Astrocyte of the hippocampus (primary cell): ENCODE measurements at regions not wholly inside any gene's neighbourhood (a gene's known extent, or its start where the extent isn't known, plus 50 kb on each side); places are given as distances from the start of the nearest gene placed in this dataset.
"Not testable (repeated sequence)": the region's sequence is repeated elsewhere in the genome, so short reads cannot be mapped to it uniquely, and the experiment has no call there.

ENCODE experiments used
- DNase-seq: peaks from one replicate; pipeline ENCODE4 v3.0.0; 2011; ENCODE audit warnings: low read depth, low spot score

DNA sequence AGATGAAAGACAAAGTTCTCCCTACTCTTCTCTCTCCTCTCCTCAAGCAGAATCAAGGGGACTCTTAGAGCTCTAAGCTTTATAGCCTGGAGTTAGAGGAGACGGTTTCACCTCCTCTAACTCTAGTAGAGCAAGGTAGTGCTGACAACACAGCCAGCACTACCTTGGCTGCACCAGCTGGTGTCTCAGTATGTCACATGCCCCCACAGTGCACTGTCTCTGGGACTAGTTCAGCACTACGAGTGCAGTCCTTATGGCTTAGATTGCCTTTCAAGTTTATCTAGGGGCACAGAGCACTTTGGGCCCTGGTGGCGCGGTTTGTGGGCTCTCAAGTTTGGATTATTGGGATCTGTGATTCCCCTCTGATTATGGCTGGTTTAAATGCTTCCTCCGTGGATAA, 614.1 kb upstream of the NECTIN3 start:
- DNase-seq = no peak

- DNase-seq = no peak
Observed at GRCh38 chr3:110459021-110459420, 612.6 kb upstream of the NECTIN3 start.

DNA sequence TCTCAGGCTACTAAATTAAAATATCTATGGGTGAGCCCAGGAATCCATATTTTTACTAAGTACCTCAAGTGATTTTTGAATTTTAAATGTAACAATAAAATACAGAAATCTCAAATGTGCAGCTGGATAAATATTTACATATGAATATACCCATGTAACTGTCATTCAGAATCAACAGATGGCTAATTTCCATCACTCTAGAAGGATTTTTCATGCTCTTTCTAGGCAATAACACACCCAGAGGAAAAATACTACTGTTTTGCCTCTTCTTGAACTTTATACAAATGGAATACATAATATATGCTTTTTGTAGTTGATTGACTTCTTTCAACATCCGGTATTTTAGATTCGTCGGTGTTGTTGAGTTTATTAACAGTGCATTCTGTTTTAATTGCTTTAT, 601.3 kb upstream of the NECTIN3 start:
- DNase-seq = no peak

- DNase-seq = no peak
Observed at GRCh38 chr3:110473405-110473804, 598.2 kb upstream of the NECTIN3 start.

- DNase-seq = no peak
Observed at GRCh38 chr3:110474397-110474796, 597.2 kb upstream of the NECTIN3 start.

DNA sequence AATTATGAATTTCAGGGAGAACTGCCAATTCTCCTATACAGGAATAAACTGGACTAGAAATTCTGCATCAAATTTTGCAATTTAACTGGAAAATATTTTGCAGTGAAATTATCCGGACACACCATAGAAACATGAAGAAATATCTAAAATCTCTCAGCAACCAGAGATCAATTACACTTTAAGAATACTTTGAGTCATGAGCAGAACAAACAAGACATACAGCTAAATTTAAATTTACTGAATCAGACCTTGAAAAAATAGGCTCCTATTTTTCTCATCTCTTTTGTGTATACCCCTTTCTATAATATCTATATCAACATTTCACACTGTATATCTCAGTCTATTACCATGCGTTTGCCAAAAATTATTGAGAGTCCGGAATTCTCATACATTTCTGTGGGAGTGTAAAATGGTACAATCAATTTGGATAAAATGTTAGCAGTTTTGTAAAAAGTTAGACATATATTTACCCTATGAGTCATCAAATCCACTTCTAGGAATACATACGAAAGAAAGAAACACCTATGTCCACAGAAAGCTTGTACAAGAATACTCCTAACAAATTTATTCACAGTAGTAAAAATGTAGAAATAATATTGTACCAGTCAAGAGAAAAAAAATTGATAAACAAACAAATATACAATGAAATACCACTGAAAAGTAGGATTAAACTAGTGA, 593.1 kb upstream of the NECTIN3 start:
- DNase-seq = no peak

DNA sequence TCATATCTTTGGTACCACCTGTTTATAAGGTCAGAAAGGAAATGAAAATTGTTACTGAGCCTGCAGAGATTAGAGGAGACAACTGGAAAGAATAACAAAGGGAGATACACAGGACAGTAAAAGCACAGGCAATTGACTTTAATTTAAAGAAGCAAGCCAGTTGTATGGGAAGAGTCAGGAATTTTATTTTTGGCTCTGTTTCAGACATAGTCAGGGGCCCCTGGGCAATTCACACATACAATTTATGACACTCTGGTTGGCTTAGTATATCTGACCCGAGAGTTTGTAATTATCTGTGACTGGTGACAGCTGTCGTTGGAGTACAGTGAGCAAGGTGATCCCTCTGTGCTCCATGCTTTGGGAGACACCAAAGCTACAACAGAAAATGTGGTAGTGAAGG, 591.9 kb upstream of the NECTIN3 start:
- DNase-seq = no peak

DNA sequence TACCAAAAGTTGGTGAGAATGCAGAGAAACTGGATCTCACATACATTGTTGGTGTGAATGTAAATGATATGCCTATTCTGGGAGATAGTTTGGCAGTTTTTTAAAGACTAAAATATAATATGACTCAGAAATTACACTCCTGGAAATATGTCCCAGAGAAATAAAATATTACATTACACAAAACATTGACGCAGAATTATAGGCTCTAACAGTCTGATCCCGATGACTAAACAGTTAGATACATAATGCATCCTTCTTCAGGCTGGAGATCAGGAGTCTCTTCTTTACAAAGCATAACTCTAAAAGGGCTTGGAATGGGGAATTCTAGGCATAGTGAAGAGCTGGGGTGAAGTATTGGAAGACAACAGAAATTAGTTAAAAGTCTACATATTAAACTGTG, 586.2 kb upstream of the NECTIN3 start:
- DNase-seq = no peak

GRCh38 chr3:110487840-110488239, 583.8 kb upstream of the NECTIN3 start:
- no peak for DNase-seq

- DNase-seq = no peak
Observed at GRCh38 chr3:110491413-110491812, 580.2 kb upstream of the NECTIN3 start.

DNA sequence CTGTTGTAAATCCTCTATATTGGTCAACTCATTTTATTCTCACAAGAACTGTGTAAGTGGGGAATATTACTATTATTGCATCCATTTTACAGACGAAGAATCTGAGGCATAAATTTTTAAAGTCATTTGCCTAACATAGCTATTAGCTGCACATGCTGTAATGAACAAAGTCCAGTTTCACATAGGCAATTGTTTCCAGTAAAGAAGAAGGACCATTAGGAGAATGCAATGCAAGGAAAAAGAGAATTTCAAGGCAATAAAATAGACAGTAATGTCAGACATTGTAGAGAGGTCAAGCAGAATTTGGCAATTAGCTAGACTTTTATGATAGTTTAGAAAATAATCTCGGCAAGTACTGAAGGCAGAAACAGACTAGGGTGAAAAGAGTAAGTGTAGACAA, 578.7 kb upstream of the NECTIN3 start:
- DNase-seq = no peak

DNA sequence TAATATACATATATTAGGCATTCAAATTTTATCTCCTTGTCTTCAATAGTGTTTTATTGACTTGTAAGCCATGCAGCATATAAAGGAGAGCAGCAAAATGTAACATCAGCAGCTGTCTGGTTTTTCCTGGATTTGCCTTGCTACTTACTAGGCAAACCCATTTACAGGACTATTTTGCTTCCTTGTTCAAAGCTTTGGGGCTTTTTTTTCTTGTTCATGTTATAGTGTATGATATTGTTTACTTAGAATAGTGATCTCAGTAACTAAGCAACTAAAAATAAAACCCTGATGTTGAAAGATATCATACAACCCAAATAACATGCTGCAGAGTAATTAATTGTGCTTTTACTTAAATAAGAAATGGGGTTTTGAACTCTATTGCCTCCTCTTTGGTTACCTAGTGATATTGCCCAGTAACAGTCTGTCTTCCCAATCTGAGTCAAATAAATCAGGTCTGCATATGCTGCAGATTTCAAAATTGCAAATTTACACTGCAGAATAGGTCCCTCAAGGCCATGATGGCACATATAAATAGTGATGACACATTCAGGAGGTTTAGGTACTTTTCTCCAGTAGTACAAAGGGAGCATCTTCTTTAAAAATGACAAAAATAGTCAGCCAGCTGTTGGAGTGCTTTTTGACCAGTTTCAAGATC, 578.1 kb upstream of the NECTIN3 start:
- DNase-seq = no peak

DNA sequence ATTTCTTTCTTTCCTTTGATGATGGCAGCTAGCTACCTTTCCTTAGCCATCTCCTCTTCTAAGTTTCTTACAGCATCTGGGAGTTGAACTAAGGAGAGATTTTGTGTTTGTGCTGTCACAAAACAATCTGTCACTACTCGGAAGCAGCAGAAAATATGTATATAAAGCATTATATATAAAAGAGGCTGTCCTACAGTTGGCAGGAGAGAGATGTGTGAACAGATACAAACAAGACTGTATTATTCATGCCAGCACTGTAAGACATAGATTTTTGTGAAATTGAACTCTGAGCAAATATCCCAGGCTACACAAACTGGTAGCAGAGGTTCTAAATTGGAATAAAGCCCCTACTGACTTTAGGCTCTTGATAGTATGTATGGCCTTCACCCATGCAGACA, 577.5 kb upstream of the NECTIN3 start:
- DNase-seq = no peak

- DNase-seq = no peak
Observed at GRCh38 chr3:110494728-110495127, 576.9 kb upstream of the NECTIN3 start.

DNA sequence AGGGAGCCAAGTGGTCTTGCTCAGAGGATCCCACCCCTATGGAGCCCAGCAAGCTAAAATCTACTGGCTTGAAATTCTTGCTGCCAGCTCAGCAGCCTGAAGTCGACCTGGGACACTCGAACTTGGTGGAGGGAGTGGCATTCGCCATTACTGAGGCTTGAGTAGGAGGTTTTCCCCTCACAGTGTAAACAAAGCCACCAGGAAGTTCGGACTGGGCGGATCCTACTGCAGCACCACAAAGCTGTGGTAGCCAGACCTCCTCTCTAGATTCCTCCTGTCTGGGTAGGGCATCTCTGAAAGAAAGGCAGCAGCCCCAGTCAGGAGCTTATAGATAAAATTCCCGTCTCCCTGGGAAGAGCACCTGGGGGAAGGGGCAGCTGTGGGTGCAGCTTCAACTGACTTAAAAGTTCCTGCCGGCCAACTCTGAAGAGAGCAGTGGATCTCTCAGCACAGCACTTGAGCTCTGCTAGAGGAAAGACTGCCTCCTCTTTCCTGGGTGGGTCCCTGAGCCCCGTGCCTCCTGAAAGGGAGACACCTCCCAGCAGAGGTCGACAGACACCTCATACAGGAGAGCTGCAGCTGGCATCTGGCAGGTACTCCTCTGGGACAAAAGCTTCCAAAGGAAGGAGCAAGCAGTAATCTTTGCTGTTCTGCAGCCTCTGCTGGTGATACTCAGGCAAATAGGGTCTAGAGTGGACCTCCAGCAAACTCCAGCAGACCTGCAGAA, 576.3 kb upstream of the NECTIN3 start:
- no peak for DNase-seq

GRCh38 chr3:110504401-110504800, 567.2 kb upstream of the NECTIN3 start:
- no peak for DNase-seq

DNA sequence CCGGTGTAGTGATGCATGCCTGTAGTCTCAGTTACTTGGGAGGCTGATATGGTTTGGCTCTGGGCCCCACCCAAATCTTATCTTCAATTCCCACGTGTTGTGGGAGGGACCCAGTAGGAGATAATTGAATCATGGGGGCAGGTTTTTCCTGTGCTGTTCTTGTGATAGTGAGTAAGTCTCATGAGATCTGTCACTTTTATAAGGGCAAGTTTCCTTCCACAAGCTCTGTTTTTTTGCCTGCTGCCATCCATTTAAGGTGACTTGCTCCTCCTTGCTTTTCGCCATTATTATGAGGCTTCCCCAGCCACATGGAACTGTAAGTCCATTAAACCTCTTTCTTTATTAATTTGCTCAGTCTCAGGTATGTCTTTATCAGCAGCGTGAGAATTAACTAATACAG, 566.7 kb upstream of the NECTIN3 start:
- no peak for DNase-seq

- no peak for DNase-seq
Observed at GRCh38 chr3:110506890-110507289, 564.7 kb upstream of the NECTIN3 start.

DNA sequence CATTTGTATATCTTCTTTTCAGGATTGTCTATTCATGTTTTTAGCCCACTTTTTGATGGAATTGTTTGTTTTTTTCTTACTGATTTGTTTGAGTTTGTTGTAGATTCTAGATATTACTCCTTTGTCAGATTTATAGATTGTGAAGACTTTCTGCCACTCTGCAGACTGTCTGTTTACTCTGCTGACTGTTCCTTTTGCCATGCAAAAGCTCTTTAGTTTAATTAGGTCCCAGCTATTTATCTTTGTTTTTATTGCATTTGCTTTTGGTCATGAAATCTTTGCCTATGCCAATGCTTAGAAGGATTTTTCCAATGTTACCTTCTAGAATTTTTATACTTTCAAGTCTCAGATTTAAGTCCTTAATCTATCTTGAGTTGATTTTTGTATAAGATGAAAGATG, 564.0 kb upstream of the NECTIN3 start:
- not testable (repeated sequence) for DNase-seq

GRCh38 chr3:110512961-110513360, 558.7 kb upstream of the NECTIN3 start:
- no peak for DNase-seq

- DNase-seq = no peak
Observed at GRCh38 chr3:110518031-110518430, 553.6 kb upstream of the NECTIN3 start.

GRCh38 chr3:110519071-110519470, 552.5 kb upstream of the NECTIN3 start:
- DNase-seq = peak; percentile 44

DNA sequence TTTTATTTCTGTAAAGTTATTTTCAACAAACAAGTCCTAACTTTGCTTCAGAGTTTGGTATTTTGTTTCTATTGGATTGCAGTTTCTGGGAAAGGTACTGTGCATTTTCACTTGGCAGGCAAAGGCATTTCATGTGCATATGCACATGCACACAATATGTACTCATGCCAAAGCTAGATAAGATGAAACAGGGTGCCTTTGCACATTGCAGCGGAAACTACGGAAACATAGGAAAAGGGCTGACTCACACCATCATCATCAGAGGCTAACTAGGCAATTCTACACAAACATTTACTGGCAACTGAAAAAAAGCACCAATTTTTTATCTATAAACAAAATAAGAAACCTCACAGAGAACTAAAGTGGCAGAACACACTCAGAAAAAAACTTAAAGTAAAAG, 550.6 kb upstream of the NECTIN3 start:
- DNase-seq = peak; percentile 65
